Endothelial cell of umbilical vein (primary cell): ENCODE measurements at regions not wholly inside any gene's neighbourhood (a gene's known extent, or its start where the extent isn't known, plus 50 kb on each side); places are given as distances from the start of the nearest gene placed in this dataset.

Experiments used
- BruUV-seq: library from RNA; stranded (reverse); fragments of 400-500 nt; replicated peaks from 2 replicates; lab custom pipeline; 2021; lab: Mats Ljungman, UMichigan
- CTCF ChIA-PET: fragments of 300-600, 350-600 bp; sonication (Branson Sonifier 250); formaldehyde crosslinking; loops from one replicate; lab custom pipeline; 2021; ENCODE audit warnings: antibody characterized with exemption, inconsistent platforms; lab: Charles Lee
- POLR2A ChIA-PET: fragments of 300-600, 350-600 bp; sonication (Branson Sonifier 250); formaldehyde crosslinking; loops from one replicate; lab custom pipeline; 2021; ENCODE audit warnings: antibody characterized with exemption, inconsistent platforms; lab: Charles Lee
- DNase-seq: peaks from one replicate; pipeline ENCODE4 v3.0.0-alpha.2; 2011; ENCODE audit warnings: low read depth, low spot score
- FAIRE-seq: peaks from 2 replicates; lab custom pipeline; 2011; peaks lifted over from hg19 to GRCh38; lab: Jason Lieb, UNC
- H2AFZ ChIP-seq: 2 replicates; pipeline ENCODE4 v1.6.0; 2012; ENCODE audit warnings: low read depth, low read length, control low read depth, inconsistent platforms
- H3K27ac ChIP-seq: 2 replicates; pipeline ENCODE4 v1.5.1; 2011; ENCODE audit warnings: low read depth, mild to moderate bottlenecking, control low read depth, low read length, moderate library complexity; ENCODE audit not compliant: insufficient read depth
- H3K27me3 ChIP-seq, 2 experiments: 2 replicates each; pipeline versions ENCODE4 v1.6.0 to v1.6.1; 2011; ENCODE audit warnings: low read length in 2 of 2, mixed read lengths in 1 of 2; ENCODE audit not compliant: control insufficient read depth in 2 of 2, insufficient read depth in 2 of 2
- H3K36me3 ChIP-seq, 2 experiments: 2 replicates in 1 of 2; 3 replicates in 1 of 2; pipeline ENCODE4 v1.5.1; 2011; ENCODE audit warnings: low read length in 2 of 2, mild to moderate bottlenecking in 1 of 2, moderate library complexity in 1 of 2; ENCODE audit not compliant: control insufficient read depth in 2 of 2, insufficient read depth in 2 of 2; ENCODE audit errors: extremely low read depth in 1 of 2
- H3K4me1 ChIP-seq: 3 replicates; pipeline ENCODE4 v1.5.1; 2011; ENCODE audit warnings: mild to moderate bottlenecking, low read length; ENCODE audit not compliant: control insufficient read depth, insufficient read depth; ENCODE audit errors: extremely low read depth
- H3K4me2 ChIP-seq: 2 replicates; pipeline ENCODE4 v1.6.1; 2011; ENCODE audit warnings: low read length, control low read depth, mixed read lengths; ENCODE audit not compliant: insufficient read depth
- H3K4me3 ChIP-seq, 3 experiments: fragments of 200-600 bp in 1 of 3; sonication (generic), shearing (Covaris generic) in 1 of 3; replicated peaks in 1 of 3; 2 replicates each; pipeline ENCODE4 v1.5.1; 2011 to 2016; ENCODE audit warnings: control low read depth in 3 of 3, low read length in 3 of 3, mild to moderate bottlenecking in 2 of 3, inconsistent platforms in 1 of 3, low read depth in 1 of 3, moderate library complexity in 1 of 3; ENCODE audit not compliant: insufficient read depth in 1 of 3
- H3K79me2 ChIP-seq: 2 replicates; pipeline ENCODE4 v1.6.0; 2012; ENCODE audit warnings: low read length, inconsistent platforms; ENCODE audit not compliant: control insufficient read depth, insufficient read depth
- H3K9ac ChIP-seq: replicated peaks from 2 replicates; pipeline ENCODE3; 2011; ENCODE audit warnings: low read length, control low read depth; ENCODE audit not compliant: insufficient read depth; ENCODE audit errors: extremely low read depth
- H3K9me1 ChIP-seq: replicated peaks from 3 replicates; pipeline ENCODE4 v1.6.0; 2011; ENCODE audit warnings: mild to moderate bottlenecking, low read length; ENCODE audit not compliant: control insufficient read depth, insufficient read depth; ENCODE audit errors: extremely low read depth
- H3K9me3 ChIP-seq: replicated peaks from 2 replicates; pipeline ENCODE4 v1.5.1; 2012; ENCODE audit warnings: low read length, inconsistent platforms; ENCODE audit not compliant: control insufficient read depth, insufficient read depth
- H4K20me1 ChIP-seq: replicated peaks from 2 replicates; pipeline ENCODE3; 2011; ENCODE audit warnings: mild to moderate bottlenecking, low read length; ENCODE audit not compliant: control insufficient read depth, insufficient read depth; ENCODE audit errors: extremely low read depth
- EZH2 ChIP-seq: IDR thresholded peaks from 2 replicates; pipeline ENCODE4 v1.6.1; 2012; ENCODE audit warnings: borderline replicate concordance, low read depth, mild to moderate bottlenecking, moderate library complexity, low read length, inconsistent platforms; ENCODE audit not compliant: severe bottlenecking
- FOS ChIP-seq: IDR thresholded peaks from 2 replicates; pipeline ENCODE4 v1.6.1; 2011; ENCODE audit warnings: mild to moderate bottlenecking, low read length, moderate library complexity, borderline replicate concordance; ENCODE audit not compliant: insufficient read depth
- GATA2 ChIP-seq: IDR thresholded peaks from 2 replicates; pipeline ENCODE4 v1.7.0; 2011; ENCODE audit warnings: low read depth, mild to moderate bottlenecking, moderate library complexity, mixed read lengths, low read length; ENCODE audit not compliant: insufficient read length, insufficient read depth
- JUN ChIP-seq: IDR thresholded peaks from 2 replicates; pipeline ENCODE4 v1.6.1; 2011; ENCODE audit warnings: borderline replicate concordance, low read depth; ENCODE audit not compliant: insufficient read length, insufficient read depth
- MYC ChIP-seq: IDR thresholded peaks from one replicate; pipeline ENCODE4 v1.6.1; 2011; ENCODE audit warnings: mild to moderate bottlenecking, low read depth, low read length
- POLR2A ChIP-seq: IDR thresholded peaks from 2 replicates; pipeline ENCODE4 v1.6.1; 2012; ENCODE audit warnings: low read depth, mild to moderate bottlenecking, control low read depth, low read length
- POLR2AphosphoS5 ChIP-seq: IDR thresholded peaks from 2 replicates; pipeline ENCODE4 v1.6.1; 2012; ENCODE audit warnings: low read depth, mild to moderate bottlenecking, control low read depth, low read length, moderate library complexity; ENCODE audit not compliant: insufficient read depth
- dilution Hi-C: fragments of 300-500 bp; cut with MboI; formaldehyde crosslinking; loops from one replicate; pipeline ENCODE4 v1.15.0; 2019; ENCODE audit warnings: low sequenced_read_pairs; ENCODE audit not compliant: extremely low pct_ligation_motif_present
- intact Hi-C: fragments of 100-400 bp; cut with micrococcal nuclease; formaldehyde crosslinking; loops from one replicate; pipeline ENCODE4 v1.10.0; 2022
- TF ChIP-seq, protein P1 (sequence below), 2 donors: IDR thresholded peaks; 1 replicate in 1 of 2; 2 replicates in 1 of 2; pipeline ENCODE4 v1.5.1; 2011; ENCODE audit warnings: low read length in 2 of 2, mild to moderate bottlenecking in 2 of 2, moderate library complexity in 2 of 2, control low read depth in 1 of 2, inconsistent platforms in 1 of 2, low read depth in 1 of 2; ENCODE audit not compliant: insufficient read depth in 1 of 2; ENCODE audit errors: extremely low read depth in 1 of 2
- TF ChIP-seq, protein P2 (sequence below): IDR thresholded peaks from 2 replicates; pipeline ENCODE4 v1.6.1; 2011; ENCODE audit not compliant: insufficient read depth, insufficient read length

DNA sequence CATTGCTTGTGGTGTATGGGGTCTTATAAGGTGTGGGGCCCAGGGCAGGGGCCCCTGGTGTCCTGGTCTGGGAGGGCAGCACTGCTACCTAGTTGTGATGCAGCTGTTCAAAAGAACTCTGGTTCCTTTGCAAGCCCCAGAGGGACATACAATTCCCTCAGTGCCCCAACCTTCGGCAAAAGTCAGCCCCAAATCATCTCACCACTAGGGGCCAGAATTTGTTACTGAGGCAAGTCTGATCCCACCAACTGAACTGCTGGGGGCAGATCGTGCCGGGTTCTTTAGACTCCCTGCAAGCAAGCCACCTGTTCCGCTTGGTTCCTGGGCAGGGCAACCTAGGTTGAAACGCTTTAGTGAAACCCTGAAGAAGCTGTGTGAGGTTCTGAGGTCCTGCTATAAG is 180.1 kb upstream of the S100G start:
- TF ChIP-seq POLR2A (no peak), POLR2AphosphoS5 (no peak)
- BruUV-seq, result no TSS peak
- no peak overlapping the region for H2AFZ ChIP-seq
- H3K4me2 ChIP-seq, result no peak overlapping the region
- ChIA-PET POLR2A (no interaction called here), CTCF (no interaction called here)
- no peak for DNase-seq
- dilution Hi-C loops, result no loop called here
- intact Hi-C loops, result no loop called here
- no peak overlapping the region for H3K27ac ChIP-seq
- no peaks in the 10 kb centered on the region for H3K9me3 ChIP-seq
- no peak overlapping the region for H3K4me3 ChIP-seq
- FAIRE-seq, result no peak
- H3K79me2 ChIP-seq, result no peaks in the 10 kb centered on the region
- no peaks in the 10 kb centered on the region for H4K20me1 ChIP-seq
- no peak overlapping the region for H3K9ac ChIP-seq
- H3K4me1 ChIP-seq, result no peaks in the 10 kb centered on the region
- H3K9me1 ChIP-seq, result no peaks in the 10 kb centered on the region
- no peaks in the 10 kb centered on the region for H3K36me3 ChIP-seq
- H3K27me3 ChIP-seq, result no peaks in the 10 kb centered on the region

DNA sequence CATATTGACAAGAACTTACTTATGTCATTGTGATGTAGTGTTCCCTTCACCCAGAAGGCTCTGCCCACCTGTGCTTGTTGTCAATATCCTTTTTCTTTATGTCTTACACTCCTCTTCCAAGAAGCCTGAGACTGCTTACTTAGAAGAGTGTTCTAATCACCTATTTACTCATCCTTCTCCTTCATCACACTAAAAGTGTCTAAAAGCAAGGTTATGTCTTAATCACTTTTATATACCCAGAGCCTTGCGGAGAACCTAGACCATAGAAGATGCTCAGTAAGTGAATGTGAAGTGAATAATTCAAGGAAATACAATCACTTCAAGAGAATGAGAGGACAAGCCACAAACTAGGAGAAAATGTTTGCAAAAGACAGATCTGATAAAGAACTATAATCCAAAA is 177.6 kb upstream of the S100G start:
- Histone ChIP-seq H3K9me3 (no peaks in the 10 kb centered on the region), H2AFZ (no peak overlapping the region), H4K20me1 (no peaks in the 10 kb centered on the region), H3K4me3 (no peak overlapping the region), H3K4me1 (no peaks in the 10 kb centered on the region), H3K27me3 (no peaks in the 10 kb centered on the region), H3K36me3 (no peaks in the 10 kb centered on the region), H3K9me1 (no peaks in the 10 kb centered on the region), H3K79me2 (no peaks in the 10 kb centered on the region), H3K27ac (no peak overlapping the region), H3K4me2 (no peak overlapping the region), H3K9ac (no peak overlapping the region)
- DNase-seq, result no peak
- FAIRE-seq, result no peak
- TF ChIP-seq POLR2A (no peak), FOS (no peak), JUN (no peak), MYC (no peak), POLR2AphosphoS5 (no peak), EZH2 (no peak), GATA2 (no peak)
- TF ChIP-seq, protein P1, sequence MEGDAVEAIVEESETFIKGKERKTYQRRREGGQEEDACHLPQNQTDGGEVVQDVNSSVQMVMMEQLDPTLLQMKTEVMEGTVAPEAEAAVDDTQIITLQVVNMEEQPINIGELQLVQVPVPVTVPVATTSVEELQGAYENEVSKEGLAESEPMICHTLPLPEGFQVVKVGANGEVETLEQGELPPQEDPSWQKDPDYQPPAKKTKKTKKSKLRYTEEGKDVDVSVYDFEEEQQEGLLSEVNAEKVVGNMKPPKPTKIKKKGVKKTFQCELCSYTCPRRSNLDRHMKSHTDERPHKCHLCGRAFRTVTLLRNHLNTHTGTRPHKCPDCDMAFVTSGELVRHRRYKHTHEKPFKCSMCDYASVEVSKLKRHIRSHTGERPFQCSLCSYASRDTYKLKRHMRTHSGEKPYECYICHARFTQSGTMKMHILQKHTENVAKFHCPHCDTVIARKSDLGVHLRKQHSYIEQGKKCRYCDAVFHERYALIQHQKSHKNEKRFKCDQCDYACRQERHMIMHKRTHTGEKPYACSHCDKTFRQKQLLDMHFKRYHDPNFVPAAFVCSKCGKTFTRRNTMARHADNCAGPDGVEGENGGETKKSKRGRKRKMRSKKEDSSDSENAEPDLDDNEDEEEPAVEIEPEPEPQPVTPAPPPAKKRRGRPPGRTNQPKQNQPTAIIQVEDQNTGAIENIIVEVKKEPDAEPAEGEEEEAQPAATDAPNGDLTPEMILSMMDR (IDR thresholded peaks at IDR 0.05; ENCODE audit: extremely low read depth in 1 of 2, insufficient read depth in 1 of 2, low read depth in 1 of 2, low read length in 2 of 2), result no peak
- TF ChIP-seq, protein P2, sequence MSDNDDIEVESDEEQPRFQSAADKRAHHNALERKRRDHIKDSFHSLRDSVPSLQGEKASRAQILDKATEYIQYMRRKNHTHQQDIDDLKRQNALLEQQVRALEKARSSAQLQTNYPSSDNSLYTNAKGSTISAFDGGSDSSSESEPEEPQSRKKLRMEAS, result no peak
- POLR2A ChIA-PET, result no interaction called here
- CTCF ChIA-PET, result no interaction called here
- BruUV-seq, result no TSS peak
- dilution Hi-C loops, result no loop called here
- intact Hi-C loops, result no loop called here
